T-helper 17 cell (primary cell): ENCODE measurements at regions not wholly inside any gene's neighbourhood (a gene's known extent, or its start where the extent isn't known, plus 50 kb on each side); places are given as distances from the start of the nearest gene placed in this dataset.

Source experiments
- ATAC-seq: fragments of 150-1000 bp; cut with Tn5 transposase; 2 replicates; pipeline ENCODE4 v1.10.0; 2021; ENCODE audit warnings: mild to moderate bottlenecking, moderate library complexity
- DNase-seq, 3 donors: peaks; one replicate each; pipeline versions ENCODE4 v3.0.0 to v3.0.0-alpha.2; 2020 to 2021
- H3K9me3 ChIP-seq: one replicate; pipeline ENCODE4 v1.7.0; 2013; ENCODE audit warnings: low read length, mild to moderate bottlenecking; ENCODE audit not compliant: control insufficient read depth, poor library complexity, severe bottlenecking
- H3K27ac Mint-ChIP-seq: one replicate; pipeline ENCODE4 v1.8.0; 2022; ENCODE audit warnings: mild to moderate bottlenecking, moderate library complexity, mixed read lengths
- H3K27me3 Mint-ChIP-seq: one replicate; pipeline ENCODE4 v1.8.0; 2022; ENCODE audit warnings: mixed read lengths
- H3K36me3 Mint-ChIP-seq: one replicate; pipeline ENCODE4 v1.8.0; 2022; ENCODE audit warnings: low read depth, mixed read lengths
- H3K4me1 Mint-ChIP-seq: one replicate; pipeline ENCODE4 v1.8.0; 2022; ENCODE audit warnings: mild to moderate bottlenecking, mixed read lengths
- H3K4me3 Mint-ChIP-seq: one replicate; pipeline ENCODE4 v1.8.0; 2022; ENCODE audit warnings: mild to moderate bottlenecking, moderate library complexity, mixed read lengths

- Mint-ChIP-seq H3K4me3 (no peak overlapping the region), H3K27me3 (no peaks in the 10 kb centered on the region), H3K27ac (no peak overlapping the region), H3K36me3 (no peaks in the 10 kb centered on the region), H3K4me1 (no peaks in the 10 kb centered on the region)
- no peak for ATAC-seq
- H3K9me3 ChIP-seq = no peaks in the 10 kb centered on the region
- DNase-seq = no peak
Observed at GRCh38 chr7:69257592-69257991, 340.7 kb upstream of the AUTS2 start.

GRCh38 chr7:69259445-69259844, 338.8 kb upstream of the AUTS2 start:
- H3K9me3 ChIP-seq = no peaks in the 10 kb centered on the region
- Mint-ChIP-seq H3K4me3 (no peak overlapping the region), H3K36me3 (no peaks in the 10 kb centered on the region), H3K27ac (no peak overlapping the region), H3K27me3 (no peaks in the 10 kb centered on the region), H3K4me1 (no peaks in the 10 kb centered on the region)
- ATAC-seq = no peak
- no peak for DNase-seq

- H3K9me3 ChIP-seq = no peaks in the 10 kb centered on the region
- no peaks in the 10 kb centered on the region for H3K36me3 Mint-ChIP-seq
- H3K27ac Mint-ChIP-seq = no peak overlapping the region
- H3K4me1 Mint-ChIP-seq = no peaks in the 10 kb centered on the region
- DNase-seq = no peak
- H3K27me3 Mint-ChIP-seq = no peaks in the 10 kb centered on the region
- H3K4me3 Mint-ChIP-seq = no peak overlapping the region
- no peak for ATAC-seq
Observed at GRCh38 chr7:69260023-69260422, 338.3 kb upstream of the AUTS2 start.

GRCh38 chr7:69263550-69263949, 334.7 kb upstream of the AUTS2 start:
- DNase-seq = no peak
- no peaks in the 10 kb centered on the region for H3K4me1 Mint-ChIP-seq
- ATAC-seq = no peak
- no peaks in the 10 kb centered on the region for H3K36me3 Mint-ChIP-seq
- H3K9me3 ChIP-seq = no peaks in the 10 kb centered on the region
- H3K27ac Mint-ChIP-seq = no peak overlapping the region
- H3K27me3 Mint-ChIP-seq = no peaks in the 10 kb centered on the region
- H3K4me3 Mint-ChIP-seq = no peak overlapping the region

GRCh38 chr7:69269806-69270205, 328.5 kb upstream of the AUTS2 start:
- Mint-ChIP-seq H3K4me3 (no peak overlapping the region), H3K36me3 (no peaks in the 10 kb centered on the region), H3K27ac (no peak overlapping the region), H3K4me1 (no peaks in the 10 kb centered on the region), H3K27me3 (no peaks in the 10 kb centered on the region)
- no peak for DNase-seq
- ATAC-seq = no peak
- H3K9me3 ChIP-seq = no peaks in the 10 kb centered on the region

- Mint-ChIP-seq H3K4me3 (no peak overlapping the region), H3K4me1 (no peaks in the 10 kb centered on the region), H3K27me3 (no peaks in the 10 kb centered on the region), H3K27ac (no peak overlapping the region), H3K36me3 (no peaks in the 10 kb centered on the region)
- no peak for ATAC-seq
- DNase-seq = no peak
- H3K9me3 ChIP-seq = no peaks in the 10 kb centered on the region
Observed at GRCh38 chr7:69272101-69272500, 326.2 kb upstream of the AUTS2 start.

- Mint-ChIP-seq H3K27me3 (no peaks in the 10 kb centered on the region), H3K4me3 (no peak overlapping the region), H3K4me1 (no peaks in the 10 kb centered on the region), H3K36me3 (no peaks in the 10 kb centered on the region), H3K27ac (no peak overlapping the region)
- DNase-seq (no peak), ATAC-seq (no peak)
- no peaks in the 10 kb centered on the region for H3K9me3 ChIP-seq
Observed at GRCh38 chr7:69276011-69276729, 322.1 kb upstream of the AUTS2 start.

GRCh38 chr7:69277366-69277765, 320.9 kb upstream of the AUTS2 start:
- H3K27me3 Mint-ChIP-seq = no peaks in the 10 kb centered on the region
- H3K4me1 Mint-ChIP-seq = no peaks in the 10 kb centered on the region
- no peak for ATAC-seq
- no peak overlapping the region for H3K4me3 Mint-ChIP-seq
- no peaks in the 10 kb centered on the region for H3K9me3 ChIP-seq
- no peaks in the 10 kb centered on the region for H3K36me3 Mint-ChIP-seq
- DNase-seq = no peak
- no peak overlapping the region for H3K27ac Mint-ChIP-seq

- Mint-ChIP-seq H3K4me3 (no peak overlapping the region), H3K36me3 (no peaks in the 10 kb centered on the region), H3K4me1 (no peaks in the 10 kb centered on the region), H3K27me3 (no peaks in the 10 kb centered on the region), H3K27ac (no peak overlapping the region)
- DNase-seq = no peak
- no peaks in the 10 kb centered on the region for H3K9me3 ChIP-seq
- ATAC-seq = no peak
Observed at GRCh38 chr7:69282946-69283345, 315.3 kb upstream of the AUTS2 start.

- Mint-ChIP-seq H3K27ac (no peak overlapping the region), H3K27me3 (no peaks in the 10 kb centered on the region), H3K4me3 (no peak overlapping the region), H3K36me3 (no peaks in the 10 kb centered on the region), H3K4me1 (no peaks in the 10 kb centered on the region)
- DNase-seq (no peak), ATAC-seq (no peak)
- no peaks in the 10 kb centered on the region for H3K9me3 ChIP-seq
Observed at GRCh38 chr7:69283421-69283820, 314.9 kb upstream of the AUTS2 start.

- no peaks in the 10 kb centered on the region for H3K4me1 Mint-ChIP-seq
- H3K27me3 Mint-ChIP-seq = no peaks in the 10 kb centered on the region
- H3K9me3 ChIP-seq = no peaks in the 10 kb centered on the region
- DNase-seq (no peak), ATAC-seq (no peak)
- no peak overlapping the region for H3K4me3 Mint-ChIP-seq
- H3K27ac Mint-ChIP-seq = no peak overlapping the region
- H3K36me3 Mint-ChIP-seq = no peaks in the 10 kb centered on the region
Observed at GRCh38 chr7:69285854-69286253, 312.4 kb upstream of the AUTS2 start.

GRCh38 chr7:69295977-69296376, 302.3 kb upstream of the AUTS2 start:
- no peaks in the 10 kb centered on the region for H3K4me1 Mint-ChIP-seq
- ATAC-seq (no peak), DNase-seq (no peak)
- H3K27ac Mint-ChIP-seq = no peak overlapping the region
- no peak overlapping the region for H3K4me3 Mint-ChIP-seq
- H3K9me3 ChIP-seq = no peaks in the 10 kb centered on the region
- H3K36me3 Mint-ChIP-seq = no peaks in the 10 kb centered on the region
- H3K27me3 Mint-ChIP-seq = no peaks in the 10 kb centered on the region

GRCh38 chr7:69301253-69301652, 297.0 kb upstream of the AUTS2 start:
- H3K36me3 Mint-ChIP-seq = no peaks in the 10 kb centered on the region
- no peaks in the 10 kb centered on the region for H3K9me3 ChIP-seq
- no peak overlapping the region for H3K4me3 Mint-ChIP-seq
- DNase-seq (no peak), ATAC-seq (no peak)
- no peaks in the 10 kb centered on the region for H3K27me3 Mint-ChIP-seq
- no peaks in the 10 kb centered on the region for H3K4me1 Mint-ChIP-seq
- no peak overlapping the region for H3K27ac Mint-ChIP-seq

- no peaks in the 10 kb centered on the region for H3K9me3 ChIP-seq
- H3K4me3 Mint-ChIP-seq = no peak overlapping the region
- DNase-seq = no peak
- H3K27me3 Mint-ChIP-seq = no peaks in the 10 kb centered on the region
- H3K4me1 Mint-ChIP-seq = no peaks in the 10 kb centered on the region
- no peaks in the 10 kb centered on the region for H3K36me3 Mint-ChIP-seq
- no peak overlapping the region for H3K27ac Mint-ChIP-seq
- no peak for ATAC-seq
Observed at GRCh38 chr7:69309601-69310000, 288.7 kb upstream of the AUTS2 start.
